ENCODE measurements at regions not wholly inside any gene's neighbourhood (a gene's known extent, or its start where the extent isn't known, plus 50 kb on each side); places are given as distances from the start of the nearest gene placed in this dataset.

GRCh38 chr14:48382961-48383360, 707.6 kb upstream of the MDGA2 start:
- Histone ChIP-seq H3K4me3 (ENCODE audit: low read length in 2 of 2) (no peak overlapping the region), H3K27ac (ENCODE audit: low read depth, low read length) (no peak overlapping the region), H3K4me1 (ENCODE audit: insufficient read depth, low read length) (no peaks in the 10 kb centered on the region), H3K9me3 (ENCODE audit: control insufficient read depth in 1 of 2, low read length in 2 of 2) (no peaks in the 10 kb centered on the region), H3K27me3 (ENCODE audit: insufficient read depth, low read length) (no peaks in the 10 kb centered on the region), H3K36me3 (ENCODE audit: insufficient read depth, low read length) (no peaks in the 10 kb centered on the region)
- no peaks in the 10 kb centered on the region for H3K27me3 Mint-ChIP-seq
- ChIA-PET POLR2A (ENCODE audit: partially characterized antibody) (no interaction called here), CTCF (ENCODE audit: partially characterized antibody) (no interaction called here)
- no peak overlapping the region for H3K4me3 Mint-ChIP-seq
- H3K27ac Mint-ChIP-seq, result no peak overlapping the region
- peaks cover 0 to 2% (median under 1%) of the 10 kb centered on the region in 8 donors for H3K9me3 Mint-ChIP-seq
- no peak for DNase-seq
- no peaks in the 10 kb centered on the region for H3K36me3 Mint-ChIP-seq
- intact Hi-C loops (cut with micrococcal nuclease), result no loop called here
- H3K4me1 Mint-ChIP-seq, result no peaks in the 10 kb centered on the region

- Mint-ChIP-seq H3K9me3 (peaks cover 0 to 4% (median 1%) of the 10 kb centered on the region in 8 donors), H3K36me3 (no peaks in the 10 kb centered on the region), H3K27me3 (no peaks in the 10 kb centered on the region), H3K4me1 (no peaks in the 10 kb centered on the region), H3K27ac (no peak overlapping the region), H3K4me3 (no peak overlapping the region)
- Histone ChIP-seq H3K4me3 (ENCODE audit: low read length in 2 of 2) (no peak overlapping the region), H3K9me3 (ENCODE audit: control insufficient read depth in 1 of 2, low read length in 2 of 2) (no peaks in the 10 kb centered on the region), H3K27ac (ENCODE audit: low read depth, low read length) (no peak overlapping the region), H3K27me3 (ENCODE audit: insufficient read depth, low read length) (no peaks in the 10 kb centered on the region), H3K36me3 (ENCODE audit: insufficient read depth, low read length) (no peaks in the 10 kb centered on the region), H3K4me1 (ENCODE audit: insufficient read depth, low read length) (no peaks in the 10 kb centered on the region)
- ChIA-PET POLR2A (ENCODE audit: partially characterized antibody) (no interaction called here), CTCF (ENCODE audit: partially characterized antibody) (no interaction called here)
- DNase-seq, result no peak
- intact Hi-C loops (cut with micrococcal nuclease), result no loop called here
Measured at GRCh38 chr14:48378541-48378940, 703.1 kb upstream of the MDGA2 start.

GRCh38 chr14:48373981-48374380, 698.6 kb upstream of the MDGA2 start:
- no peaks in the 10 kb centered on the region for H3K9me3 ChIP-seq (ENCODE audit: control insufficient read depth in 1 of 2, low read length in 2 of 2)
- no peak overlapping the region for H3K4me3 Mint-ChIP-seq
- H3K27ac ChIP-seq (ENCODE audit: low read depth, low read length), result no peak overlapping the region
- H3K27me3 Mint-ChIP-seq, result no peaks in the 10 kb centered on the region
- intact Hi-C loops (cut with micrococcal nuclease), result no loop called here
- H3K9me3 Mint-ChIP-seq, result peaks cover 2 to 15% (median 5%) of the 10 kb centered on the region in 8 donors
- no peaks in the 10 kb centered on the region for H3K36me3 Mint-ChIP-seq
- no peaks in the 10 kb centered on the region for H3K4me1 Mint-ChIP-seq
- ChIA-PET POLR2A (ENCODE audit: partially characterized antibody) (no interaction called here), CTCF (ENCODE audit: partially characterized antibody) (no interaction called here)
- no peak for DNase-seq
- no peaks in the 10 kb centered on the region for H3K36me3 ChIP-seq (ENCODE audit: insufficient read depth, low read length)
- no peaks in the 10 kb centered on the region for H3K4me1 ChIP-seq (ENCODE audit: insufficient read depth, low read length)
- H3K4me3 ChIP-seq (ENCODE audit: low read length in 2 of 2), result no peak overlapping the region
- H3K27me3 ChIP-seq (ENCODE audit: insufficient read depth, low read length), result no peaks in the 10 kb centered on the region
- no peak overlapping the region for H3K27ac Mint-ChIP-seq

GRCh38 chr14:48350971-48351370, 675.6 kb upstream of the MDGA2 start:
- Mint-ChIP-seq H3K4me1 (no peaks in the 10 kb centered on the region), H3K4me3 (no peak overlapping the region), H3K27ac (no peak overlapping the region), H3K36me3 (no peaks in the 10 kb centered on the region), H3K27me3 (no peaks in the 10 kb centered on the region), H3K9me3 (peaks cover 0 to 5% (median 2%) of the 10 kb centered on the region in 8 donors)
- Histone ChIP-seq H3K27ac (ENCODE audit: low read depth, low read length) (no peak overlapping the region), H3K36me3 (ENCODE audit: insufficient read depth, low read length) (no peaks in the 10 kb centered on the region), H3K27me3 (ENCODE audit: insufficient read depth, low read length) (no peaks in the 10 kb centered on the region), H3K4me1 (ENCODE audit: insufficient read depth, low read length) (no peaks in the 10 kb centered on the region), H3K4me3 (ENCODE audit: low read length in 2 of 2) (no peak overlapping the region), H3K9me3 (ENCODE audit: control insufficient read depth in 1 of 2, low read length in 2 of 2) (no peaks in the 10 kb centered on the region)
- DNase-seq, result no peak
- POLR2A ChIA-PET (ENCODE audit: partially characterized antibody), result no interaction called here
- CTCF ChIA-PET (ENCODE audit: partially characterized antibody), result no interaction called here
- intact Hi-C loops (cut with micrococcal nuclease), result no loop called here

- Mint-ChIP-seq H3K27me3 (no peaks in the 10 kb centered on the region), H3K9me3 (peaks cover 0 to 5% (median 3%) of the 10 kb centered on the region in 8 donors), H3K4me3 (no peak overlapping the region), H3K4me1 (no peaks in the 10 kb centered on the region), H3K27ac (no peak overlapping the region), H3K36me3 (no peaks in the 10 kb centered on the region)
- DNase-seq, result no peak
- Histone ChIP-seq H3K36me3 (ENCODE audit: insufficient read depth, low read length) (no peaks in the 10 kb centered on the region), H3K9me3 (ENCODE audit: control insufficient read depth in 1 of 2, low read length in 2 of 2) (no peaks in the 10 kb centered on the region), H3K27ac (ENCODE audit: low read depth, low read length) (no peak overlapping the region), H3K27me3 (ENCODE audit: insufficient read depth, low read length) (no peaks in the 10 kb centered on the region), H3K4me3 (ENCODE audit: low read length in 2 of 2) (no peak overlapping the region), H3K4me1 (ENCODE audit: insufficient read depth, low read length) (no peaks in the 10 kb centered on the region)
- CTCF ChIA-PET (ENCODE audit: partially characterized antibody), result no interaction called here
- intact Hi-C loops (cut with micrococcal nuclease), result no loop called here
- POLR2A ChIA-PET (ENCODE audit: partially characterized antibody), result no interaction called here
Measured at GRCh38 chr14:48349689-48350088, 674.3 kb upstream of the MDGA2 start.

GRCh38 chr14:48341069-48341468, 665.7 kb upstream of the MDGA2 start:
- ChIA-PET CTCF (ENCODE audit: partially characterized antibody) (no interaction called here), POLR2A (ENCODE audit: partially characterized antibody) (no interaction called here)
- DNase-seq, result no peak
- no peaks in the 10 kb centered on the region for H3K4me1 ChIP-seq (ENCODE audit: insufficient read depth, low read length)
- H3K4me3 ChIP-seq (ENCODE audit: low read length in 2 of 2), result no peak overlapping the region
- no peaks in the 10 kb centered on the region for H3K9me3 ChIP-seq (ENCODE audit: control insufficient read depth in 1 of 2, low read length in 2 of 2)
- Mint-ChIP-seq H3K36me3 (no peaks in the 10 kb centered on the region), H3K9me3 (peaks cover 0 to 18% (median 8%) of the 10 kb centered on the region in 8 donors), H3K4me3 (no peak overlapping the region), H3K27ac (no peak overlapping the region), H3K27me3 (no peaks in the 10 kb centered on the region), H3K4me1 (no peaks in the 10 kb centered on the region)
- intact Hi-C loops (cut with micrococcal nuclease), result no loop called here
- H3K27me3 ChIP-seq (ENCODE audit: insufficient read depth, low read length), result no peaks in the 10 kb centered on the region
- no peak overlapping the region for H3K27ac ChIP-seq (ENCODE audit: low read depth, low read length)
- no peaks in the 10 kb centered on the region for H3K36me3 ChIP-seq (ENCODE audit: insufficient read depth, low read length)

- CTCF ChIA-PET (ENCODE audit: partially characterized antibody), result no interaction called here
- H3K4me1 Mint-ChIP-seq, result no peaks in the 10 kb centered on the region
Measured at GRCh38 chr14:48333221-48333920, 658.0 kb upstream of the MDGA2 start.

GRCh38 chr14:48331421-48331820, 656.0 kb upstream of the MDGA2 start:
- intact Hi-C loops (cut with micrococcal nuclease), result no loop called here
- ChIA-PET POLR2A (ENCODE audit: partially characterized antibody) (no interaction called here), CTCF (ENCODE audit: partially characterized antibody) (no interaction called here)
- no peaks in the 10 kb centered on the region for H3K4me1 Mint-ChIP-seq
- peaks cover 0 to 7% (median 3%) of the 10 kb centered on the region in 8 donors for H3K9me3 Mint-ChIP-seq
- H3K4me1 ChIP-seq (ENCODE audit: insufficient read depth, low read length), result no peaks in the 10 kb centered on the region
- H3K4me3 ChIP-seq (ENCODE audit: low read length in 2 of 2), result no peak overlapping the region
- no peaks in the 10 kb centered on the region for H3K36me3 ChIP-seq (ENCODE audit: insufficient read depth, low read length)
- H3K36me3 Mint-ChIP-seq, result no peaks in the 10 kb centered on the region
- no peak for DNase-seq
- H3K27me3 ChIP-seq (ENCODE audit: insufficient read depth, low read length), result no peaks in the 10 kb centered on the region
- no peak overlapping the region for H3K4me3 Mint-ChIP-seq
- H3K27ac Mint-ChIP-seq, result no peak overlapping the region
- H3K27ac ChIP-seq (ENCODE audit: low read depth, low read length), result no peak overlapping the region
- no peaks in the 10 kb centered on the region for H3K9me3 ChIP-seq (ENCODE audit: control insufficient read depth in 1 of 2, low read length in 2 of 2)
- H3K27me3 Mint-ChIP-seq, result no peaks in the 10 kb centered on the region

More at GRCh38 chr14:48333221-48333920, 658.0 kb upstream of the MDGA2 start:
- no peak overlapping the region for H3K27ac Mint-ChIP-seq
- no peaks in the 10 kb centered on the region for H3K27me3 Mint-ChIP-seq
- H3K4me3 Mint-ChIP-seq, result no peak overlapping the region
- H3K9me3 ChIP-seq (ENCODE audit: control insufficient read depth in 1 of 2, low read length in 2 of 2), result no peaks in the 10 kb centered on the region
- peaks cover 0 to 12% (median 8%) of the 10 kb centered on the region in 8 donors for H3K9me3 Mint-ChIP-seq
- no peaks in the 10 kb centered on the region for H3K36me3 Mint-ChIP-seq
- no peaks in the 10 kb centered on the region for H3K36me3 ChIP-seq (ENCODE audit: insufficient read depth, low read length)
- POLR2A ChIA-PET (ENCODE audit: partially characterized antibody), result no interaction called here
- H3K4me1 ChIP-seq (ENCODE audit: insufficient read depth, low read length), result no peaks in the 10 kb centered on the region
- intact Hi-C loops (cut with micrococcal nuclease), result no loop called here
- H3K4me3 ChIP-seq (ENCODE audit: low read length in 2 of 2), result no peak overlapping the region
- H3K27ac ChIP-seq (ENCODE audit: low read depth, low read length), result no peak overlapping the region
- no peaks in the 10 kb centered on the region for H3K27me3 ChIP-seq (ENCODE audit: insufficient read depth, low read length)
- no peak for DNase-seq

Data from CD4-positive, alpha-beta memory T cell (primary cell).